ENCODE measurements at regions not wholly inside any gene's neighbourhood (a gene's known extent, or its start where the extent isn't known, plus 50 kb on each side); places are given as distances from the start of the nearest gene placed in this dataset.

DNA sequence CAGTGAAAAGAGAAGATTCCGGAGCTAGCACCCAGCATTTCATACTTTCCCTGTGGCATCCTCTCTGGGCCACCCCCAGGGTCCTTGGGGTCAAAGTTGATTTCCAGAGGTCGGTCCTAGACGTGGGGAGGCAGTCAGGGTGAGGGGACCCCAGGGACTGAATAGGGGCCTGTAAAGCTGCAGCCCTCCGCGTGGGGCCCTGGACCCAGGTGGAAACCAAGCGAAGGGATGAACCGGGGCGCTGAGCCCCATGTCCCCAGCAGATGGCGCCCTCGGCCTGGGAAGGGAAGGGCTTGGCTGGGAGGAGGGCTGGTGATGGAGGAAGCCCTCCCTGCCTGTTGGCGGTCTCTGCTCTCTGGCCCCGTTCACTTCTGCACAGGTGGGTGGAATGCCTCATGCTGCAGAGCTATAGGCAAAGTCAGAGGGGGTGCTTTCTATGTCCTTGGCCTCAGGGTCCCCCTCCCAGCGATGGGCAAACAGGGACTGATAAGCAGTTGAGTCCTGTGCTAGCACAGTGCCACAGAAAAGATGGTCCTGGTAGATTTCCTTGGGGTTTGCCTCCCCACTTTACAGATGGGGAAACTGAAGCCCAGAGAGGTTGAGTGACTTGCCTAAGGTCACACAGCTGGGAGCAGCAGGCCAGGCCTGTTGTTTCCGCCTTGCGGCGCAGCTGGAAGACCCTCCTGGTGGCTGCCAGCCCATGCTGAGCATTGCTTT, 163.4 kb upstream of the CIBAR2 start (continued):
- TF ChIP-seq CENPBD1 (CRISPR knock-in tag; IDR thresholded peaks at IDR 0.05; ENCODE audit: borderline replicate concordance, low read depth) = no peak
- TF ChIP-seq GABPA (IDR thresholded peaks at IDR 0.05; ENCODE audit: low read depth, low read length) = no peak
- no peak for TF ChIP-seq GABPA (CRISPR knock-in tag; IDR thresholded peaks at IDR 0.05; ENCODE audit: low read depth)
- TF ChIP-seq SMARCE1 (IDR thresholded peaks at IDR 0.05; ENCODE audit: borderline replicate concordance) = no peak
- TF ChIP-seq MED13 (CRISPR knock-in tag; IDR thresholded peaks at IDR 0.05) = no peak
- TF ChIP-seq HDAC1 (CRISPR knock-in tag; IDR thresholded peaks at IDR 0.05) = no peak
- no peak for TF ChIP-seq DDIT3 (CRISPR knock-in tag; IDR thresholded peaks at IDR 0.05)
- no peak for TF ChIP-seq ZSCAN31 (CRISPR knock-in tag; IDR thresholded peaks at IDR 0.05; ENCODE audit: low read depth)
- TF ChIP-seq RERE (CRISPR knock-in tag; IDR thresholded peaks at IDR 0.05; ENCODE audit: low read depth) = no peak
- TF ChIP-seq PHF8 (CRISPR knock-in tag; IDR thresholded peaks at IDR 0.05) = no peak; the same call in 1 of the 2 replicates
- peak; percentile 87; the same call in 1 of the 2 replicates for TF ChIP-seq DNMT1 (CRISPR knock-in tag; IDR thresholded peaks at IDR 0.05)
- TF ChIP-seq MTA1 (CRISPR knock-in tag; IDR thresholded peaks at IDR 0.05; ENCODE audit: borderline replicate concordance) = peak; percentile 43; the same call in 1 of the 2 replicates
- TF ChIP-seq ZBTB8A (CRISPR knock-in tag; IDR thresholded peaks at IDR 0.05; ENCODE audit: borderline replicate concordance, low read depth) = no peak
- peak; percentile 60; the same call in 1 of the 2 replicates for TF ChIP-seq ATF7-NPFF (CRISPR knock-in tag; IDR thresholded peaks at IDR 0.05; ENCODE audit: low read depth)
- no peak for TF ChIP-seq PAXIP1 (CRISPR knock-in tag; conservative IDR thresholded peaks at IDR 0.05)
- no peak for TF ChIP-seq ZNF619 (CRISPR knock-in tag; IDR thresholded peaks at IDR 0.05)
- TF ChIP-seq XBP1 (CRISPR knock-in tag; IDR thresholded peaks at IDR 0.05) = no peak
- no peak for TF ChIP-seq WIZ (CRISPR knock-in tag; IDR thresholded peaks at IDR 0.05)
- TF ChIP-seq THYN1 (CRISPR knock-in tag; IDR thresholded peaks at IDR 0.05; ENCODE audit: borderline replicate concordance, low read depth) = no peak
